ENCODE measurements at regions not wholly inside any gene's neighbourhood (a gene's known extent, or its start where the extent isn't known, plus 50 kb on each side); places are given as distances from the start of the nearest gene placed in this dataset.
"Not testable (repeated sequence)": the region's sequence is repeated elsewhere in the genome, so short reads cannot be mapped to it uniquely, and the experiment has no call there.

GRCh38 chr15:100774044-100774443 is 105.6 kb upstream of the ALDH1A3 start:
- not testable (repeated sequence) for TF ChIP-seq POLR2AphosphoS5, POLR2A (IDR thresholded peaks at IDR 0.05; ENCODE audit: low read depth, low read length)
